CD8-positive, alpha-beta memory T cell (primary cell): ENCODE measurements at regions not wholly inside any gene's neighbourhood (a gene's known extent, or its start where the extent isn't known, plus 50 kb on each side); places are given as distances from the start of the nearest gene placed in this dataset.

Experiments used
- CTCF ChIA-PET: fragments of 350-600 bp; sonication (Branson Sonifier 250); formaldehyde crosslinking; loops from one replicate; lab custom pipeline; 2021; ENCODE audit warnings: antibody characterized with exemption; lab: Charles Lee
- POLR2A ChIA-PET: fragments of 350-600 bp; sonication (Branson Sonifier 250); formaldehyde crosslinking; loops from one replicate; lab custom pipeline; 2021; ENCODE audit warnings: antibody characterized with exemption; lab: Charles Lee
- DNase-seq, 5 donors: peaks; one replicate each; pipeline versions ENCODE4 v3.0.0 to v3.0.0-alpha.2; 2020 to 2022; ENCODE audit warnings: mixed read lengths in 1 of 5
- H3K27ac ChIP-seq: one replicate; pipeline ENCODE4 v1.7.0; 2013; ENCODE audit warnings: low read depth, mild to moderate bottlenecking, low read length, moderate library complexity
- H3K27me3 ChIP-seq: 2 replicates; pipeline ENCODE4 v1.7.0; 2013; ENCODE audit warnings: low read length, mild to moderate bottlenecking; ENCODE audit not compliant: insufficient read depth, poor library complexity, severe bottlenecking
- H3K36me3 ChIP-seq: 2 replicates; pipeline ENCODE4 v1.7.0; 2013; ENCODE audit warnings: mild to moderate bottlenecking, low read length, moderate library complexity; ENCODE audit not compliant: insufficient read depth
- H3K4me1 ChIP-seq: 2 replicates; pipeline ENCODE4 v1.7.0; 2013; ENCODE audit warnings: mild to moderate bottlenecking, low read length, moderate library complexity; ENCODE audit not compliant: insufficient read depth
- H3K4me3 ChIP-seq: 2 replicates; pipeline ENCODE4 v1.7.0; 2013; ENCODE audit warnings: mild to moderate bottlenecking, low read length
- H3K9me3 ChIP-seq: 2 replicates; pipeline ENCODE4 v1.7.0; 2013; ENCODE audit warnings: mild to moderate bottlenecking, low read length
- H3K27ac Mint-ChIP-seq, 8 donors: one replicate each; pipeline ENCODE4 v1.8.0; 2020 to 2021; ENCODE audit warnings: mixed read lengths in 8 of 8, mild to moderate bottlenecking in 6 of 8, inconsistent platforms in 3 of 8, moderate library complexity in 3 of 8
- H3K27me3 Mint-ChIP-seq, 2 donors: one replicate each; pipeline ENCODE4 v1.8.0; 2020 to 2021; ENCODE audit warnings: mixed read lengths in 2 of 2, mild to moderate bottlenecking in 1 of 2, moderate library complexity in 1 of 2
- H3K36me3 Mint-ChIP-seq, 3 donors: one replicate each; pipeline ENCODE4 v1.8.0; 2020 to 2021; ENCODE audit warnings: mixed read lengths in 3 of 3, inconsistent platforms in 1 of 3, mild to moderate bottlenecking in 1 of 3
- H3K4me1 Mint-ChIP-seq, 3 donors: one replicate each; pipeline ENCODE4 v1.8.0; 2020 to 2021; ENCODE audit warnings: mixed read lengths in 3 of 3, inconsistent platforms in 1 of 3, mild to moderate bottlenecking in 1 of 3
- H3K4me3 Mint-ChIP-seq, 7 donors: one replicate each; pipeline ENCODE4 v1.8.0; 2020 to 2021; ENCODE audit warnings: mixed read lengths in 7 of 7, mild to moderate bottlenecking in 6 of 7, moderate library complexity in 4 of 7, inconsistent platforms in 2 of 7
- H3K9me3 Mint-ChIP-seq, 5 donors: one replicate each; pipeline ENCODE4 v1.8.0; 2020 to 2022; ENCODE audit warnings: mixed read lengths in 5 of 5, mild to moderate bottlenecking in 3 of 5, moderate library complexity in 2 of 5, inconsistent platforms in 1 of 5

DNA sequence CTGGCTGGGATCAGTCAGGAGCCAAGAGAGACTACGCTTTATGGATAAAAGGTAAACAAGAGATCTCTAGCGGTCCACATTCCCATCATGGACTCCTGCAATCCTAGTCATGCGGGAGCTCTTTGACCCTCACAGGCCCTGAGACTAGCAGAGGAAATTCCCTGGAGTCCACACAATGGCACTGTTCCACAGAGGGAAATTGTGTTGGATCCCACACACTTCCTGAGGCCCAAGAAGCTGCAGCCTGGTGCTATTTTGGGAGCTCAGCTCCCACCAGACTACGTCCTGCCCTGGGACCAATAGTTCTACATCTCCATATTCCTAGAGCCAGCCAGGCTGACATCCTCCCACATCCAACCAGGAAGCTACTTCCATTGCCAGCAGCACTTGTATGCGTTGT lies 2358.4 kb downstream of the PCDH9 start:
- DNase-seq: no peak
- no peaks in the 10 kb centered on the region for H3K4me1 ChIP-seq
- Mint-ChIP-seq H3K36me3 (no peaks in the 10 kb centered on the region), H3K4me1 (no peaks in the 10 kb centered on the region), H3K27ac (no peak overlapping the region), H3K9me3 (peaks cover 3 to 39% (median 5%) of the 10 kb centered on the region in 5 donors), H3K27me3 (no peaks in the 10 kb centered on the region), H3K4me3 (no peak overlapping the region)
- CTCF ChIA-PET: no interaction called here
- H3K27ac ChIP-seq: no peak overlapping the region
- H3K27me3 ChIP-seq: no peaks in the 10 kb centered on the region
- no peaks in the 10 kb centered on the region for H3K9me3 ChIP-seq
- H3K4me3 ChIP-seq: no peak overlapping the region
- POLR2A ChIA-PET: no interaction called here
- H3K36me3 ChIP-seq: no peaks in the 10 kb centered on the region

DNA sequence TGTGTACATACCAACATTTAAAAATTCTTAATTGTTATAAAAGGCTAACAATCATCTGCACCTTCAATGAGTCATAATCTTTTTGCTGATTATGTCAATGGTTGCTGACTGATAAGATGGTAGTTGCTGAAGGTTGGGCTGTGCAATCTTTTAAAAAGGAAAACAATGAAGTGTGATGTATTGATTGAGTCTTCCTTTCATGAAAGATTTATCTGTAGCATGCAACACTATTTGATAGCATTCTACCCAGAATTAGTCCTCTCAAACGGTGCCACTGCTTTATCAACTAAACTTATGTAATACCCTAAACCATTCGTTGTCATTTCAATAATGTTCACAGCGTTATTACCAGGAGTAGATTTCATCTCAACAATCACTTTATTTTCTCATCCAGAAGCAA lies 2360.6 kb downstream of the PCDH9 start:
- no peaks in the 10 kb centered on the region for H3K9me3 ChIP-seq
- no peaks in the 10 kb centered on the region for H3K27me3 Mint-ChIP-seq
- peaks cover 5 to 44% (median 8%) of the 10 kb centered on the region in 5 donors for H3K9me3 Mint-ChIP-seq
- H3K27ac ChIP-seq: no peak overlapping the region
- no peaks in the 10 kb centered on the region for H3K4me1 ChIP-seq
- H3K27me3 ChIP-seq: no peaks in the 10 kb centered on the region
- ChIA-PET POLR2A (no interaction called here), CTCF (no interaction called here)
- H3K36me3 ChIP-seq: no peaks in the 10 kb centered on the region
- no peaks in the 10 kb centered on the region for H3K4me1 Mint-ChIP-seq
- H3K27ac Mint-ChIP-seq: no peak overlapping the region
- H3K4me3 Mint-ChIP-seq: no peak overlapping the region
- DNase-seq: no peak
- no peaks in the 10 kb centered on the region for H3K36me3 Mint-ChIP-seq
- no peak overlapping the region for H3K4me3 ChIP-seq

DNA sequence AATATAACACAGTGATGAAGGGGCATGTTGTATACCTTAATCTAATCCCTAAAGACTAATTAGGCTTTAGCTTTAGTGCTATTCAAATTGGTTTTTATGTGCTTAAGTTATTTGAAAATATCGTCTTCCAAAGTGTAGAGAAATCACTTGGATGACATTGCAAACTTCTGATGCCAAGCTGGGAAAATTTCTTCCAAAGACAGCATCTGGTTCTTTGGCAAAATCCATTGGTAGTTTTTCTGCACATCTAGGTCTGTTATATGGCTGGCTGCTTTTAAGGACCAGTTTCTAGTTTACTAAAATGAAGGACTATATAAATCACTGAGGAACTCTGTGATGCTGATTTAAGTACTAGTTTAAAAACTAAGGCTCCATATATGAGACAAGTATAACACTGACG lies 2362.3 kb downstream of the PCDH9 start:
- CTCF ChIA-PET: no interaction called here
- no peak for DNase-seq
- Histone ChIP-seq H3K9me3 (no peaks in the 10 kb centered on the region), H3K4me3 (no peak overlapping the region), H3K27ac (no peak overlapping the region), H3K27me3 (no peaks in the 10 kb centered on the region), H3K36me3 (no peaks in the 10 kb centered on the region), H3K4me1 (no peaks in the 10 kb centered on the region)
- H3K36me3 Mint-ChIP-seq: no peaks in the 10 kb centered on the region
- H3K4me3 Mint-ChIP-seq: no peak overlapping the region
- peaks cover 13 to 54% (median 16%) of the 10 kb centered on the region in 5 donors for H3K9me3 Mint-ChIP-seq
- H3K27me3 Mint-ChIP-seq: no peaks in the 10 kb centered on the region
- no peaks in the 10 kb centered on the region for H3K4me1 Mint-ChIP-seq
- POLR2A ChIA-PET: no interaction called here
- H3K27ac Mint-ChIP-seq: no peak overlapping the region

DNA sequence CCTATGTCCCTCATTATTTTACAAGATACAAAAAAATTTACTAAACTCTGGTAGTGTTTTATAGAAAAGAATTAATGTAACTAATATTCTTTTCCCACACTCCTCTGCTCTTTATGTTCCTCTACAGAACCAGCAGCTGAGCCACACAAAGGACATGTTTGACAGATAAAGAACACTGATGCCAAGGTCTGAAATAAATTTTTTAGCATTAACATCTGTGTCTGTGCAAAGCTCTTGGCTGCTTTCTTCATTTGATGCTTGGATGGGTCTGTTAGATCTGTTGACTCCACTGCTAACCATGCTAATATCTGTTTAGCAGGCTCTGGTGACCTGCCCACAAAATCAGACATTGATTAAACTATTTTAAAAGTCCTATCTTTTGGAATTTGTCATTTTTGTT lies 2363.8 kb downstream of the PCDH9 start:
- no peak overlapping the region for H3K4me3 ChIP-seq
- Mint-ChIP-seq H3K4me3 (no peak overlapping the region), H3K27ac (no peak overlapping the region), H3K36me3 (no peaks in the 10 kb centered on the region), H3K9me3 (peaks cover 10 to 56% (median 15%) of the 10 kb centered on the region in 5 donors), H3K4me1 (no peaks in the 10 kb centered on the region), H3K27me3 (no peaks in the 10 kb centered on the region)
- no peaks in the 10 kb centered on the region for H3K36me3 ChIP-seq
- ChIA-PET CTCF (no interaction called here), POLR2A (no interaction called here)
- DNase-seq: no peak
- no peaks in the 10 kb centered on the region for H3K27me3 ChIP-seq
- no peaks in the 10 kb centered on the region for H3K4me1 ChIP-seq
- H3K9me3 ChIP-seq: no peaks in the 10 kb centered on the region
- no peak overlapping the region for H3K27ac ChIP-seq

DNA sequence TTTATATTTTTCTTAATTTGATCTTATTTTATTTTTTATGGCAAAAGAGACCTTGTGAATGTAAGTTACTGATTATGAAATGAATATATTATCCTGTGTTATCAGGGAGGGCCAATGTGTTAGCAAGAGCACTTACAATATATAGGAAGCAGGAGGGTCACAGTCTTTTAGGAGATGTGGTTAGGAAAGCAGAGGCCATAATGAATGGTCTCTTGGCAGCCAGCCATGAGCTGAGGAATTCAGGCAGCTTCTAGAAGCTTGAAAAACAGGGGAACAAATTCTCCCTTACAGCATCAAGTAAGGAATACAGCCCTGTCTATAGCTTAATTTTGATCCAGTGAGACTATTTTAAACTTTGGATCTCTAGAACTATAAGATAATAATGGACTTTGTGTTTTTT lies 2374.6 kb downstream of the PCDH9 start:
- Mint-ChIP-seq H3K36me3 (no peaks in the 10 kb centered on the region), H3K27me3 (no peaks in the 10 kb centered on the region), H3K4me3 (no peak overlapping the region), H3K9me3 (peaks cover 5 to 30% (median 12%) of the 10 kb centered on the region in 5 donors), H3K27ac (no peak overlapping the region), H3K4me1 (no peaks in the 10 kb centered on the region)
- Histone ChIP-seq H3K36me3 (no peaks in the 10 kb centered on the region), H3K27ac (no peak overlapping the region), H3K27me3 (no peaks in the 10 kb centered on the region), H3K4me1 (no peaks in the 10 kb centered on the region), H3K4me3 (no peak overlapping the region), H3K9me3 (no peaks in the 10 kb centered on the region)
- CTCF ChIA-PET: no interaction called here
- no peak for DNase-seq
- POLR2A ChIA-PET: no interaction called here

DNA sequence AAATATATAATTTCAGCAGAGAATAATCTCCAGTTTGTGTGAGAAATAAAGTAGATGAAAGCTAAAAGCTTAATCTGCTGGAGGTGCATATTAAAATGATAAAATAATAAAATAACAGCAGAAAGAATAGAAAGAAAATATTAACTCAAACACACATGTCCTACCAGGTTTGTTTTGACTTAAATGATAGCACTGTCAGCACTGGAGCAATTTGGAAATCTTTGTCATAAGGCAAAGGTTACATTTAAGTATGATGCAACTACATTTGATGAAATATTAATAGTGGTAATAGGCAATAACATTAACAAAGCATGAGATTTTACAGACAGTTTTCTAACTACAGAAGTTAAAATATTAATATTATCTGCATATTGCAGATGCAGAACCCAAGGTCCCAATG lies 2380.1 kb downstream of the PCDH9 start:
- Mint-ChIP-seq H3K27ac (no peak overlapping the region), H3K27me3 (no peaks in the 10 kb centered on the region), H3K4me1 (no peaks in the 10 kb centered on the region), H3K9me3 (peaks cover 2 to 23% (median 12%) of the 10 kb centered on the region in 5 donors), H3K4me3 (no peak overlapping the region), H3K36me3 (no peaks in the 10 kb centered on the region)
- no peak for DNase-seq
- H3K27me3 ChIP-seq: no peaks in the 10 kb centered on the region
- ChIA-PET POLR2A (no interaction called here), CTCF (no interaction called here)
- no peaks in the 10 kb centered on the region for H3K9me3 ChIP-seq
- H3K27ac ChIP-seq: no peak overlapping the region
- no peaks in the 10 kb centered on the region for H3K4me1 ChIP-seq
- H3K36me3 ChIP-seq: no peaks in the 10 kb centered on the region
- H3K4me3 ChIP-seq: no peak overlapping the region

DNA sequence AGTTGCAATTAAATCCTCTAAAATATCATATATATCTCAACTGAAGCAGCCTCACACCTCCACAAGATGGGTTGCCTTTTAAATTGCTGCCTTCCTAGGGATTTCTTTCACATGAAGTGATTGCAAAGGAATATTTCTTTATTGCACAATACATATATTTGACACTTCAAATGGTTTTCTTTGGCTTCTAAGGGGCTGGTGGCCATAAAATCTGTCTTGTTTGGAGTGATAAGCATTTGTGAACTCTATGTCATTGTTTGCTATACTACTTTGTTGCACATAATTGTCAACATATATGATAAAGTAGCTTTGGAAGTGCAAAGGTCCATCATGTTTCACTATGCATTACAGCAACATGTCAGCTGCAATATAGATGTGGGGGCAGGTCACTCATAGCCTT lies 2380.9 kb downstream of the PCDH9 start:
- Mint-ChIP-seq H3K27ac (no peak overlapping the region), H3K27me3 (no peaks in the 10 kb centered on the region), H3K4me1 (no peaks in the 10 kb centered on the region), H3K4me3 (no peak overlapping the region), H3K9me3 (peaks cover 2 to 27% (median 12%) of the 10 kb centered on the region in 5 donors), H3K36me3 (no peaks in the 10 kb centered on the region)
- POLR2A ChIA-PET: no interaction called here
- Histone ChIP-seq H3K27me3 (no peaks in the 10 kb centered on the region), H3K4me3 (no peak overlapping the region), H3K4me1 (no peaks in the 10 kb centered on the region), H3K36me3 (no peaks in the 10 kb centered on the region), H3K9me3 (no peaks in the 10 kb centered on the region), H3K27ac (no peak overlapping the region)
- CTCF ChIA-PET: no interaction called here
- no peak for DNase-seq

DNA sequence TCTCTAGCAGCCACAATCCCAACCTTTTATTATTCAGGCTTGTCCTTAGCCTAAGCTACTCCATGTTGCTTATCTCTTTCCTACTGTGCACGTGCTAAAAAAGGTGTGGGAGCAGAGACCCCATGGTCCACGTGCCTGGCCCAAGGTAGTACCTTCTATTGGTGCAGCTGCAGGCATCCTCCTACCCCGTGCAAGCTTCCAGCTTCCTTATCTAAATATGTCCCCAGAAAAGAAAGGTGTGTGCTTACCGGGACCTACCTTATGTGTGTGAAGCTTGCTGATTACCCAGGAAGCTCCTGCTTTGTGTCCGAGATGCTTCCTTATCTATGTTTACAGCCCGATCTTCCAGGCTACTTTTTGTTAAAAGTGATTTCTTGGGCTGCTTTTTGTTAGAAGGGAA lies 2382.4 kb downstream of the PCDH9 start:
- DNase-seq: no peak
- Histone ChIP-seq H3K9me3 (no peaks in the 10 kb centered on the region), H3K4me1 (no peaks in the 10 kb centered on the region), H3K36me3 (no peaks in the 10 kb centered on the region), H3K27ac (no peak overlapping the region), H3K4me3 (no peak overlapping the region), H3K27me3 (no peaks in the 10 kb centered on the region)
- Mint-ChIP-seq H3K36me3 (no peaks in the 10 kb centered on the region), H3K27ac (no peak overlapping the region), H3K27me3 (no peaks in the 10 kb centered on the region), H3K4me1 (no peaks in the 10 kb centered on the region), H3K4me3 (no peak overlapping the region), H3K9me3 (peaks cover 2 to 22% (median 9%) of the 10 kb centered on the region in 5 donors)
- POLR2A ChIA-PET: no interaction called here
- CTCF ChIA-PET: no interaction called here

DNA sequence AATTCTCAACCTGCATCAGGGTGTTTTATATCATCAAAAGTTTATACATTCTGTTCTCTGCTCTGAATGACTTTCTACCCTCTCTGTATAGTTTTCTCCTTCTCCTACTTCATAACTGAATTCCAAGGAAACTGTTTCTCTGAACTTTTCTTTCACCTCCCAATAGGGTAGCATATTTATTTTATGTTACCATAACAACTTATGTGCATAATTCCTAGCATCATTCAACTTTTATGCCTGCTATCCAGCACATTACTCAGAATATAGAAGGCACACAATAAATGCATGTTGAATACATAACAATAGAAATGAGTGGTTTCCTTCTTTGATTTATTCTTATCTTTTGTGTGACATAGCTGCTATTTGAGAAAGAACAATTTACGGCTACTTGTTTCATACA lies 2385.0 kb downstream of the PCDH9 start:
- ChIA-PET POLR2A (no interaction called here), CTCF (no interaction called here)
- Mint-ChIP-seq H3K27me3 (no peaks in the 10 kb centered on the region), H3K4me1 (no peaks in the 10 kb centered on the region), H3K27ac (no peak overlapping the region), H3K9me3 (peaks cover 4 to 14% (median 7%) of the 10 kb centered on the region in 5 donors), H3K4me3 (no peak overlapping the region), H3K36me3 (no peaks in the 10 kb centered on the region)
- Histone ChIP-seq H3K4me3 (no peak overlapping the region), H3K36me3 (no peaks in the 10 kb centered on the region), H3K27me3 (no peaks in the 10 kb centered on the region), H3K9me3 (no peaks in the 10 kb centered on the region), H3K4me1 (no peaks in the 10 kb centered on the region), H3K27ac (no peak overlapping the region)
- DNase-seq: no peak
